Astrocyte (in vitro differentiated cells and primary cell): ENCODE measurements at regions not wholly inside any gene's neighbourhood (a gene's known extent, or its start where the extent isn't known, plus 50 kb on each side); places are given as distances from the start of the nearest gene placed in this dataset.

Source experiments
- EZH2 ChIP-seq: IDR thresholded peaks from 2 replicates; pipeline ENCODE4 v1.6.1; 2012; ENCODE audit warnings: mild to moderate bottlenecking, low read length, inconsistent platforms; ENCODE audit not compliant: insufficient read depth
- TF ChIP-seq, protein P1 (sequence below): IDR thresholded peaks from 2 replicates; pipeline ENCODE4 v1.5.1; 2011; ENCODE audit warnings: low read depth, mild to moderate bottlenecking, inconsistent platforms, low read length, moderate library complexity; ENCODE audit not compliant: insufficient read depth

DNA sequence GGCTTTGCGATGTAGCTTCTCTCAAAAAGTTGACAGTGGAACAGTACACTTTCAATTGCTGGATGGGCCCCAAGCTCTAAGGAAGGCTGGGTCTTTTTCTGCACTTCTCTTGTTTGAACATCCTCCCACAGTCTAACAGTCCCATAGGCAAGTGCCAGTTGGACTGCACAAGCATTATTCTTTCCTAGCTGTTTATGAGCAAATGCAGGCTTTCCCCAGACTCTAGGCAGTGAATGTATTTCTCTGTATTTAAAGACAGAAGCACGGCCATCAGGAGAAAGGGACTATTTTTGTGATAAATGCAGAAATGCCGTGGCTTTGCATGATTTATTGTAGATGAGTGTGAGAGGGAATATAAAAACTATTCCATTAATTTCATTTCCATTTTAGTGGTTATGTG is 539.3 kb upstream of the LMCD1 start:
- TF ChIP-seq, protein P1, sequence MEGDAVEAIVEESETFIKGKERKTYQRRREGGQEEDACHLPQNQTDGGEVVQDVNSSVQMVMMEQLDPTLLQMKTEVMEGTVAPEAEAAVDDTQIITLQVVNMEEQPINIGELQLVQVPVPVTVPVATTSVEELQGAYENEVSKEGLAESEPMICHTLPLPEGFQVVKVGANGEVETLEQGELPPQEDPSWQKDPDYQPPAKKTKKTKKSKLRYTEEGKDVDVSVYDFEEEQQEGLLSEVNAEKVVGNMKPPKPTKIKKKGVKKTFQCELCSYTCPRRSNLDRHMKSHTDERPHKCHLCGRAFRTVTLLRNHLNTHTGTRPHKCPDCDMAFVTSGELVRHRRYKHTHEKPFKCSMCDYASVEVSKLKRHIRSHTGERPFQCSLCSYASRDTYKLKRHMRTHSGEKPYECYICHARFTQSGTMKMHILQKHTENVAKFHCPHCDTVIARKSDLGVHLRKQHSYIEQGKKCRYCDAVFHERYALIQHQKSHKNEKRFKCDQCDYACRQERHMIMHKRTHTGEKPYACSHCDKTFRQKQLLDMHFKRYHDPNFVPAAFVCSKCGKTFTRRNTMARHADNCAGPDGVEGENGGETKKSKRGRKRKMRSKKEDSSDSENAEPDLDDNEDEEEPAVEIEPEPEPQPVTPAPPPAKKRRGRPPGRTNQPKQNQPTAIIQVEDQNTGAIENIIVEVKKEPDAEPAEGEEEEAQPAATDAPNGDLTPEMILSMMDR, result no peak
- TF ChIP-seq EZH2, result no peak
